HT1080 (cell line): ENCODE measurements at regions not wholly inside any gene's neighbourhood (a gene's known extent, or its start where the extent isn't known, plus 50 kb on each side); places are given as distances from the start of the nearest gene placed in this dataset.

Experiments used
- DNase-seq: peaks from one replicate; pipeline ENCODE4 v3.0.0-alpha.2; 2015; ENCODE audit warnings: low read depth

DNA sequence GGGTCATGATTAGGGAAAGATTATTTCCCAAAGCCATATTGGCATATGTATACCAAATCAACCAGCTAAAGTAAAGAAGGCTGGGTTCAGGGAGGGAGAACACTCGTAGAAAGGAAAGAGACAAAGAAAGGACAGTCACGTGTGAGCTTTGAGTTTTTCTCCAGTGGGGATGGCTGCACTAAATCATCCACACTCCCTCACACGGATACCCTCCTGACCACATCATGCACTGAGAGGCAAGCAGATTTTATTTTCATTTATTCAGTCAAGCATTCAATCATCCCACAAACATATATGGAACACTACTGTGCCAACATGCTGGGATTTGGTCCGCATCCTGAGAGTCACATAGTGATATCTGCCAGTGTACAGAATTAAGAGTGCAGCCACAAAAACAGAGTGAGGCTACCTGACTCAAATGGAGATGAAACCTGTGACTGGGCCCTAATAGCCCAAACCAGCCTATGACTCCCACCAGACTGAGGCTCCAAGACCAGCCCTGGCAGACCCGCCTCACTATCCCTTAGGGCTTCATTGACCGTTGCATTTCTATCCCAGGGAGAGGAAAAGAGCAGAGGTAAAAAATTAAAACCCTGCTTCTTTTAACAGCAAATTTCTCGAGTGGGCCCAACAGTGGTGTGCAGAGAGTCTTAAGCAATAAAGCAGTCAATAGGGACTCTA is 155.9 kb downstream of the BARHL2 start:
- no peak for DNase-seq

DNA sequence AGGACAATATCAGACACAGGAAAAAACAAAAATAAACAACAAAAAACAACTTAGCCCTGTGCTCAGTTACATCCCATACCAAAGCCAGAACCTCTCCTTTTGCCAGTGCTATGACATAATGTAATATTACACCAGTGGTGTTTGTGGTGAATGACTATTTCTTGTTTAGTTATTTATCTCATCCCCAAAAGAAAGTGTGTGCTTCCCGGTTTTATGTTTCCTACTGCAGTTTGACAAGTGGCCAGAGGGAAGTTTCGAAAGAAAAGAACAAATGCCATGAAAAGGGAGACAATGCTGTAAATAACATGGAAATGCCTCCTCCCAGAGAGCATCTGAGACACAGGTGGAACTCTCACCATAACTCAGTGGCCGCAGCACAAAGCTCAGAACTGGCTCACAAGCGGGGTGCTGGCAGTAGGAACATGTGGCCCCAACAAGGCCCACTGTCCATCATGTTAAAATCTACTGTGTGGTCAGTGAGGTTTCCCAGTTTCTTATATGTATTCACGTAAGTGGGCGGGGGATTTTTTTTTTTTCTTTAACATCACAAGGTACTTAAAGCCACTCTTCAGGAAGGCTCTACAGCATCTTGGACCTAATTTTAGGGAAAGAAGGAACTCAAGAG is 158.2 kb downstream of the BARHL2 start:
- DNase-seq, result no peak

DNA sequence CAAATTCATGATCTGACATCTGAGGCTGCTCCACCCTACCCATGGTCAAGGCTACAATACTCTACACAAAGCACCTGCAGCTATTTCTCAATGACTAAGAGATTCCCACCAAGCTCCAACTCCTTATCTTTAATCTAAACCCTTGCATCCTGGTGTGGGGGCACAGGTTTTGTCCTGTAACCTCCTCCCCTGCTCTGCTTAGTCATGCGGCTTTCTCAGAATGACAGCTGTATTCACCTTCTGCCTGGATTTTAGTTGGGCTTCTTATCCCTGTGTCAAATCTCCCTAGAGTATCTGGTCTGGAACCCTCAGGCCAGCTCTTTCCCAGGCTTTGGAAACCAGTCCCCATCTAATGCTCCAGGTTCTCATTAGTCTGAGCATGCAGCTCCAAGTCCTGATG is 159.0 kb downstream of the BARHL2 start:
- DNase-seq, result no peak

DNA sequence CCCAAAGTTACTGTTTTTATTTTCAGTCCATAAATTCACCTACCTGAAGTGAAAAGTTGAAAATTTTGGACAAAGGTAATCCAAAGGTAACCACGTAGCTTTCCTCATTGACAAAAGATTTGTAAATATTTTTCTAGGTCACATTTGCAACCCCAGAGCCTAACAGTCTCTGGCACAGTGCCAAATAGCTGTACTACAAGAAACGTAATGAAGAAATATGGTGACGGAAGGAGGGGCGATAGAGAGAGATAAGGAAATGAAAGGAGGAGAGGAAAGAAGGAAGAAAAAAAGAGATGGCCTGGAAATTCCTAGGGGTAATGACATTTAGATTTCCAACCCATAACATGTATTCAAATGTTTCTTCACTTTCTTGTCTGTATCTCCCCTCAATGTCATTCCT is 159.4 kb downstream of the BARHL2 start:
- no peak for DNase-seq

DNA sequence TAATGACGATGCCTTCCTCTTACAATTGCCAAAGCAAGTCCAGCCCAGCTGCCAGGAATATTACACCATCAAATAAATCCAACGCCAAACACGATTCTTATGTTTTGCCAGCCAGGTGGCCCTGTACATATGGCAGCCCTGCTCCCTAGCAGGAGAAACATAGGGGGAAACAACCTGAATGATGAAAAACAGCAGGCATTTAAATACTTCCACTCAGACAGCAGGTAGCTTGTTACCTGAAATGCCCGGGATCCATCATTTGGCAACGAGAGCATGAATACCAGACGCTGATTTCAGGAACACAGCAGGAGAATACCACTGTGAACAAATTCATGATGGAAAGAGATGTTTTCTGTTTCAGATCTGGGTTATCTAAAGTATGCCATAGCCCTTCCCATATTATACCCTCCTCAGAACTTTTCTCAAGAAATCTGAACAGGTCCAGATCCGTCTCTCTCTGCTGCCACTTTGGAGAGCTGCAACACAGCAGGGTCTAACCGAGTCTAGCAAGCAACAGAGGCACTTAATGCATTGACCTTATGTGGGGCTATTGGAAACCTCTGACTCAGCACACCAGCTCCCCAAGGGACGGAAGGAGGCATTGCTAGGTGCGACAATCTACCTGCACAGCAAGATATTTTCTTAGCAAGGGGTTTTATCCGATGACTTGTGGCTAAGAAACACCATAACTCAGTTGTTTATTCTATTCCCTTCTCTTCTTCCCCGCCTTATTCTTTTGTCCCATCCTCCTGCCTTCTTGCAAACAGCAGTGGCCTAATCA is 166.3 kb downstream of the BARHL2 start:
- no peak for DNase-seq

DNA sequence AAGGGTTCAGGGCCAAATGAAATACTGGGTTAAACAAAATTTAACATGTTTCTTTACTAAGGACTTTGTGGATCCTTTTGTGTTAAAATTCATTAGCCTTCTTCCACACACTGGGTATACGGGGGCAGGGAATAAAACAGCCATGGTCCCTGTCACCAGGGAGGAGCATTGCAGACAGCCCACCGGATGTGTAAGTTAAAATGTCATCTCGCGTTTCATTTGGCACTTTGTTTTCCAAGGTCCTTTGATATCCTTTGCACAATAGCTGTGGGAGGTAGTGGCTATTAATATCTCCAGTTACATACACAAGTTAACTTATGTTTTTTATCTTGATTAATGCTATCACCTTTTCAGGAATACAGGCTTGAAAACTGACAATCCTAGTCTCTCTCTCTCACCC is 172.7 kb downstream of the BARHL2 start:
- DNase-seq, result no peak

DNA sequence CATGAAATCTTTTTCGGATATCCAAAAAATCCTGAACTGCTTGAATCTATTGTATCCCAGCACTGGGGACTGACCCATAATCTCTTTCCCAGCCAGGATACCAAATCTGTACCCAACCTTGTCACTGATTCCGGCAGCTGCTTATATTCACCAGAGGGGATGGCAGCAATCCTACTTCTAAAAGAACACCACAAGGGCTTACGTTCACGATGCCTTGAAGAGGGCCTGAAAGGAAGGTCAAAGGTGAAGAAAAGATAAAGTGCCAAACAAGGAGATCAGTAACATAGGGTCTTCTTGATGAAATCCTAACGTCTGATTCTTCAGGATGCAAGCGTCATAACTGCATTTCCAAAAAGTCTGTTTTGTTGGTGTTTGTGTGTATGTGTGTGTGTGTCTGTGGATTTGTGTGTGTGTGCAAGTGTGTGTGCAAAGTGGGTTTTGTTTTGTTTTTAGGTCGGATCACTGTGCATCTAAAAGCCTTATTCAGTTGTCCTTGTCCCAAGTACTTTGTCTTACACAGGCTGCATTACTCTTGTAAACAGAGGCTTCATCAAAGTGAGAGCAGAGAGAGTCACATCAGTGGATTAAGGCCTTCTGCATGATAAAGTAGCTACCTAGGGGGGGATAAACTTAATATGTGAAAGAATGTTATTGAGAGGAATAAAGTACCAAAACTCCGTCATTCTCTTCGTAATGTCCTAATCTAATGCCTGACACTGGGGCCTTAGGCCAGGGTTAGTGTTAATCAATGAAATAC is 179.3 kb downstream of the BARHL2 start:
- DNase-seq, result no peak

DNA sequence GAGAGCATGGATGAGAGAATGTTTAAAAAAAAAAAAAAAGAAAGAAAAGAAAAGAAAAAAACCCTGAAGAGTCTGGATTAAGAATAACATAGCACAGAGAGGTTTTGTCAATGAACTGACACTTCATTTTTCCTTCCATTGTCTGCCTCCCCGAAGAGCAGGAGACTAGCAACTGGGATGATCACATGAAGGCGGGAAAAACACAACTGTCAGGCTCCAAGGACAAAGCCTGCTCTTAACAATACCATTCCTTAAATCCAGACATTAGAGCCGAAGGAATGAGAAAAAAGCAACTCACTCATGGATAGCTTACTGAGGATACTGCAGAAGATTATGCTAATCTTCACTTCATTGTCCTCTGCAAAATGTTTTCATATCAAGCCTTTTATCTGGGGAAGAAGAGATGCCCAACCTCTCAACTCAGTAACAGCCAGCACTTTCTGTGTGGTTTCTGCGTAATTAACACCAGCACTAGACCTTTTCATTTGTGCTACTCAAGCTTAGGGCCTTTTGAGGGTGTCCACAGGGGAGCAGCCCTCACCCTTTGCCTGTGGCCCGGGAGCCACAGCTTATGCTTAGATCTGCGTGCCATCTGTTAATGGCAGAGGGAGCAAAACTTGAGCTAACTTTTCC is 182.3 kb downstream of the BARHL2 start:
- no peak for DNase-seq

DNA sequence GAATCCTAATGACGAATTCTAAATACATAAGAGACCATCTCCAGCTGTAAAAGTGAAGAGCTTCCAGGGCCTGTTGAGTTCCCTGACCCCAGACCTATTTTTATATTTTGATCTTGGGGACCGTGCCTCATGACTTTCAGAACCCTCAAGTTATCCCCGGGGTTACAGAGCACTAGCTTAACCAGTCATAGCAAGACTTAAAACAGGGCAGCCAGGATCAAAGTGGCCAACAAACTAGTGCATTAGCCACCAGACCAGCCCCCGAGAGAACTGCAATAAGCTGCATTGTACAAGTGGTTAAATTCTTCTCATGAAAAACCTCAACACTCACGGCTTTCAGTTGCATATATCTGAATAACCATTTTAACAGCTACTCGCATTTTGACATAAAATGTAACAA is 183.0 kb downstream of the BARHL2 start:
- DNase-seq, result no peak

DNA sequence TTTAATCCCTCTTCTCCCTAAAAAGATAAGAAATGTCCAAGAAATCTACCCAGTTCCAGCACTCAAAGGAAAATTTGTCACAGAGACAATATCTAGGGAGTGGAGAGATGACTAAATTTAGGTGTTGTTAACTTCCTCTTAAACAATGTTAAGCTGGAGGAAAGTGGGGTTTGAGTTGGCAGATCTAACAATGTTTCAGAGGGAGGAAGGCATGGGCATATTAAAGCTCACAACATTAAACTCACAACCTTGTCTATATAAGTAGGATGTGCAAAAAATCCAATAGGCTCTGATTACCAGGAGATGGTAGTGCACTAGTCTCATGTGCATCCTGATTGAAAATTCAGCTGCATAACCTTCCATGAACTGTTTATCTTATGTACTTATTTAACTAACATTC is 190.1 kb downstream of the BARHL2 start:
- no peak for DNase-seq

DNA sequence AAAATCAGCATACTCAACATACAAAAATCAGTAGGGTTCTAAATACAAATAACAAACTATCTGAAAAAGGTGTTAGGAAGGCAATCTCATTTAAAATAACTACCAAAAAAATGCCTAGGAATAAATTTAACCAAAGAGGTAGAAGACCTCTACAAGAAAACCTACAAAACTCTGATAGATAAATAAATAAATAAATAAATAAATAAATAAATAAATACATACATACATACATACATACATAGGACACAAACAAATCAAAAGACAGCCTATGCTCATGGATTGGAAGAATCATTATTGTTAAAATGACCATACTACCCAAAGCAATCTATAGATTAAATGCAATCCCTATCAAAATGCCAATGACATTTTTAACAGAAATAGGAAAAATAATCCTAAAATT is 194.7 kb downstream of the BARHL2 start:
- no peak for DNase-seq

DNA sequence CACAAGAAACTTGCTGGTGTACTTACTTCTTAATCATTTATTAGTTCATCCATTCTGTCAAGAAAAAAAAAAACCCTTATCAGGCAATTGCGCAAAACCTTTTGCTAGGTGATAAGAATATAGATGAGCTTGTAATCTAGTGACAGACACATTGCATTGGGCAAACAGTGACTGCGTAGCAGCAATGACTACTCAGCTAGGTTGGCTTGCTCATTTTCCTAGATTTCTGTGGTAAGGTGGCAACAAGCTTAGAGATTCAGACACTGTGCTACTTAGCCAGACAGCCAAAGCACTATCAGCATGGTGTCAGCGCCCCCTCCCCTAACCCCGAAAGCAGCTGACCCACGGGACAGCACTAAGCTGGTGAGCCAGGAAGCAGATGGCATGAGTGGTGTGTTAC is 203.1 kb downstream of the BARHL2 start:
- no peak for DNase-seq

DNA sequence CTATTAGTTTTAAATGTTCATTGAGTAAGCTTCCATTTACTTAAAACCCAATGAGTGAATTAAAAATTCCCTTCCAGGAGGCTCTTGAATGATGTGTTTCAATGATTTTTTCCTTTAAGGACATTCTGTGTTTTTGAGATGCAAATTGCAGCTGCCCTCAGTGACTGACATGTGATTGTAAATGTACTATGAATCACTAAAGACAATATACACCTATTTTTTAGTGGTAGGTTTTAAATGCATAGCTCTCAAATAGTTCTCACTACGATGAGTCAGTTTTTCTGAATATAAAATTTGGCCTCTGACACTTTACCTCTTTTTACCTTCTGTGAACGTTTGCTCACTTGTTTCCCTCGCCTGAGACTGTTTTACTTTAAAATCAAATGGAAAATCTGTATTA is 204.7 kb downstream of the BARHL2 start:
- no peak for DNase-seq

DNA sequence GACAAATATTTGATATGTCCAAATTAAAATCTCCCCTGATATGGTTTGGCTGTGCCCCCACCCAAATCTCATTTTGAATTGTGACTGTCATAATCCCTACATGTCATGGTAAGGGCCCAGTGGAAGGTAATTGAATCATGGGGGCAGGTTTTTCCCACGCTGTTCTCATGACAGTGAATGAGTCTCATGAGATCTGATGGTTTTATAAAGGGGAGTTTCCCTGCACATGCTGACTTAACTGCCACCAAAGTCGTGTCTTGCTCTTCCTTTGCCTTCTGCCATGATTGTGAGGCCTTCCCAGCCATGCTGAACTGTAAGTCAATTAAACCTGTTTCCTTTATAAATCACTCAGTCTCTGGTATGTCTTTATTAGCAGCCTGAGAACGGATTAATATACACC is 207.0 kb downstream of the BARHL2 start:
- no peak for DNase-seq

DNA sequence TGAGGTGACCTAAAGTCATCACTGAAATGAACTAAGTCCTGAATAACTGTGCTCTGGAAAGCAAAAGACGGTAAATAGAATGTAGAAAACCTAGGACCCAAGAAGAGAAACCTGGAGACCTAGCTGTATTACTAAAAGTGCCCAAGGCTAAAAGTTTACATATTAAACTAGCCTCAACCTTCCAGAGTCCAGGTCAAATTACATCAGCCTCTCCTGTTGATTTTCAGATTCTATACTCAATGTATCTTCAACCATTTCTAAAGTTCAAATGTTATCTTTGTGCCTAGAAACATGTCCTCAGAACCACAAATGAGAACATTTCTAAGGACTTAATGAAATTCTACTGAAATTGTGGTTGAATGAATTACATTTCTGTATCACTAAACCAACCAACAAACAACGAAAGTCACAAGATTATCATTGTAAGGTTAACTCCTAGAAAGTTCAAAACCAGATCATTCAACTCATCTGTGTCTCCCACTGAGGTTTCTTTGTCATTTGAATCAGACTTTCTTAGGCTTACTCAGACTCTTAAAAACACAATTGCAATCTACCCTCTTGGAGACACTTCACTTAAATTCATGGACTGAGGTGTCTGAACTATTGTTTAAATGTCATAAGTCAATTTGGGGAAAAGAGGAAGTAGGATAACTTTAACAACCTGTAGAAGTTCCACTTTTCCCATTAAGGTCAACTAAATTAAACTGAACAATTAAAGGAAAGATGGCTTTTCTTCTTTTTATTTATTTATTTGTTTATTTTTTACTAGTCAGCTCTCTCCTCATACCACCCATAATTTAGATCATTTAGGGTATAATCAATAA is 207.7 kb downstream of the BARHL2 start:
- no peak for DNase-seq

DNA sequence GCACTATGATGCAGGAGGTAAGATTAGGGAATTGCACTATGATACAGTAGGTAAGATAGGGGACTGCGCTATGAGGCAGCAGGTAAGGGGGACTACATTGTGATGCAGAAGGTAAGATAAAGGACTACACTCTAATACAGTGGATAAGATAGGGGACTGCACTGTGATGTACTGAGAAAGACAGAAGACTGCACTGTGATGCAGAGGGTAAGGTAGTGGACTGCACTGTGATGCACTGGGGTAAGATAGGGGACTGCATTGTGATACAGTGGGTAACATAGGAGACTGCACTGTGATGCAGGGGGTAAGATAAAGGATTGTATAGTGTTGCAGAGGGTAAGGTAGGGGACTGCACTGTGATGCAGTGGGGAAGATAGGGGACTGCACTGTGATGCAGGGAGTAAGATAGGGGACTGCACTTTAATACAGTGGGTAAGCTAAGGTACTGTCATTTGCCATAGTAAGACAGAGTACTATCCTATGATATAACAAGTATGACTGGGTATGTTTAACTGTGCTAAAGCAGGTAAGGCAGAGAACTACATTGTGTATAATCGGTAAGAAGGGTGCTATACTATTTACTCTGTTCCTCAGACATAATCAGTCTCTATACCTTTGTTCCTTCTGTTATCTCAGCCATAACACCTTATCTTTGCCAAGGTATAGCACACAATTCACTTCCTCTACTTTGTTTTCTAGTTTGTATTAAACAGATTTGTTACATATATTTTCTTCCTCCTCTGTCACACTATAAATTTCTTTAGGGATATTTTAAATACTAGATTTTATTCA is 208.5 kb downstream of the BARHL2 start:
- no peak for DNase-seq

DNA sequence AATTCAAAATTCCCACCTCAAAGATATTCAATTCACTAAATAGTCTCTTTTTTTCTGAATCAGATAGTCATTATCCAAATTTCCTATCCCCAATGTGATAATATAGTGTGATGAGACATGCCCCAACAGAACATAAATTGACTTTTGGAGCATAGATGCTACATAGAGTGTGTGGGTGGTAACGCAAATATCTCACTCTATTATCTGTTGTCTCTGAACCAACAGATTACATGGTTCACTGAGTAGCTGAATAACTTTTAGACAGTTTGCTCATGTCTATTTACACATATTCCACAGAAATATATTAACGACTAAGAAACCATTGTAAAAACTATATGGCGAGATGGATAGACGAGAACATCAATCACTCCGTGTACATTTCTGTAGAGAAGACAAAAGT is 209.9 kb downstream of the BARHL2 start:
- DNase-seq, result no peak

DNA sequence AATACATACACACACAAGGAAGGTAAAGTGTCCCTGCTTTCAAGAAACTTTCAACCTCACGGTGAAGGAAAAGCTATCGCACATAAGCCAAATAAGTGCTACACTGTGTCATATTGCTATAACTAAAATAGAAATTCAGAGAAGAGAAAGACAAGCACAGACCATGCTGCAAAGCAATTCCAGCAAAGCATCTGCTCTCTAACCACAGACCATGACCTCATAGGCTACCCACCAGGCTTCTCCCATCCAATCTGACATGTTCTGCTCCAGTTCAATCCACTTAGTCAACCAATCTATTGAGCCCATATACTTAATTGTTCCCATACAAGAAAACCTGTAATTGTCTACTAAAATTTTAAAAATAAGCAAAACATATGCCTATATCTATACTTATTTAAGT is 211.3 kb downstream of the BARHL2 start:
- no peak for DNase-seq

DNA sequence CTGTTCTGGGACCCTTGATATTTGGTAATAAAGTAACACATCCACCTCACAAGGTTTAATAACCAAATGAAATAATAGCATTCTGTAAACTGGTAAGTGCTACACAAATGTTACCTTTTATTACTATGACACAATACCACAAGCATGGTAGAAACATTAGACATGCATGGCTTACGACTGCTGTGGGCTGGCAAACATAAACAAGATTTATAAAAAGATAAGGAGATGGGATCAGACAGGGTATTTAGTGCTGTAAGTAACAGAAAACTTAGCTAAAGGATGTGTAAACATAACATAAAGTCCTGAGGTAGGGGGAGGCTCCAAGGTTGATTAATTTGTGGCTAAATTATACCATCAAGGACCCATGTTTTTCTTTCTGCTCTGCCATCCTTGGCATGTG is 212.6 kb downstream of the BARHL2 start:
- no peak for DNase-seq

DNA sequence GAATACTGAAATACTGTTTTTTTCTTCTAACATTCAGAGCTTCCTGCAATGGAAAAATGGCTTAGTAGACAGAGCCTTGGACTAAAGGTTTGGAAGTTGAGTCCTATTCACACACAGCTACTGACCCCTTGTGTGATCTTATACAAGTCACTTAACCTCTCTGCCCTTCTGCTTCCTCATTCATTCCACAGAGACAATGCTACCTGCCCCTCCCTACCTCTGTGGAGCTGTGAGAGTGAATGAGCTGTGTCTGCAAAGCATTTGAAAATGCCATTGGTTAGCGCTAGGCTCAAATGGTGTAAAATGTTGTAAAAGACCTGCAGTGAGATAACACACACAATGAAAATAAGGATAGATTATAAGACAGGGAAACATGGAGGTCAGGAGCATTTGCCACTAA is 214.4 kb downstream of the BARHL2 start:
- DNase-seq, result no peak
